A673 (cell line): ENCODE measurements at regions not wholly inside any gene's neighbourhood (a gene's known extent, or its start where the extent isn't known, plus 50 kb on each side); places are given as distances from the start of the nearest gene placed in this dataset.

Experiments
- BruUV-seq: library from RNA; stranded (reverse); fragments of 400-500 nt; replicated peaks from 2 replicates; lab custom pipeline; 2021; lab: Mats Ljungman, UMichigan
- CTCF ChIA-PET: fragments of 300-600 bp; sonication (Branson Sonifier 250); formaldehyde crosslinking; loops from one replicate; lab custom pipeline; 2022; ENCODE audit warnings: antibody characterized with exemption; lab: Charles Lee
- POLR2A ChIA-PET: fragments of 300-600 bp; sonication (Branson Sonifier 250); formaldehyde crosslinking; loops from one replicate; lab custom pipeline; 2022; ENCODE audit warnings: antibody characterized with exemption; ENCODE audit not compliant: low non-redundant PET; lab: Charles Lee
- DNase-seq: peaks from one replicate; pipeline ENCODE4 v3.0.0-alpha.2; 2015; ENCODE audit warnings: low spot score
- H3K27ac ChIP-seq: fragments of 200-600 bp; sonication (generic); 2 replicates; pipeline ENCODE4 v1.5.1; 2016; ENCODE audit warnings: mixed run types, low read depth, mild to moderate bottlenecking, mixed read lengths, antibody characterized with exemption, low read length; ENCODE audit not compliant: poor library complexity, severe bottlenecking
- H3K27me3 ChIP-seq: fragments of 200-600 bp; sonication (generic); replicated peaks from 2 replicates; pipeline ENCODE4 v1.6.1; 2017; ENCODE audit warnings: mixed run types, low read depth, mild to moderate bottlenecking, mixed read lengths, antibody characterized with exemption, low read length; ENCODE audit not compliant: insufficient read depth, poor library complexity
- H3K36me3 ChIP-seq: fragments of 200-600 bp; sonication (generic); 2 replicates; pipeline ENCODE4 v1.6.1; 2016; ENCODE audit warnings: mixed run types, mild to moderate bottlenecking, mixed read lengths, antibody characterized with exemption, low read length; ENCODE audit not compliant: insufficient read depth, poor library complexity, severe bottlenecking
- H3K4me1 ChIP-seq: fragments of 200-600 bp; sonication (generic); 2 replicates; pipeline ENCODE4 v1.6.1; 2017; ENCODE audit warnings: mixed run types, mild to moderate bottlenecking, mixed read lengths, antibody characterized with exemption, low read length; ENCODE audit not compliant: insufficient read depth, poor library complexity, severe bottlenecking
- H3K4me3 ChIP-seq: fragments of 200-600 bp; sonication (generic); 2 replicates; pipeline ENCODE4 v1.5.1; 2016; ENCODE audit warnings: low read depth, mixed run types, mild to moderate bottlenecking, mixed read lengths, low read length; ENCODE audit not compliant: poor library complexity, severe bottlenecking
- H3K9me3 ChIP-seq: fragments of 200-600 bp; sonication (generic); 2 replicates; pipeline ENCODE4 v1.6.1; 2016; ENCODE audit warnings: mixed run types, low read depth, mild to moderate bottlenecking, mixed read lengths, antibody characterized with exemption, low read length; ENCODE audit not compliant: poor library complexity, severe bottlenecking
- CTCF ChIP-seq: fragments of 300-800, 200-600 bp; sonication (generic); conservative IDR thresholded peaks from 2 replicates; pipeline ENCODE4 v1.5.1; 2017; ENCODE audit warnings: low read depth, mild to moderate bottlenecking, antibody characterized with exemption, low read length, moderate library complexity, mixed read lengths
- EZH2 ChIP-seq: fragments of 200-600 bp; sonication (generic); IDR thresholded peaks from 2 replicates; pipeline ENCODE4 v1.6.1; 2017; ENCODE audit warnings: borderline replicate concordance, low read depth, mild to moderate bottlenecking, mixed read lengths, antibody characterized with exemption, low read length; ENCODE audit not compliant: poor library complexity, severe bottlenecking
- intact Hi-C: fragments of 100-400 bp; cut with micrococcal nuclease; formaldehyde crosslinking; loops from one replicate; pipeline ENCODE4 v1.10.0; 2022; ENCODE audit not compliant: unreplicated experiment

GRCh38 chr12:115691123-115691522 lies 586.4 kb downstream of the MED13L start:
- Histone ChIP-seq H3K9me3 (no peaks in the 10 kb centered on the region), H3K4me3 (no peak overlapping the region), H3K27me3 (no peaks in the 10 kb centered on the region), H3K27ac (no peak overlapping the region), H3K4me1 (no peaks in the 10 kb centered on the region), H3K36me3 (no peaks in the 10 kb centered on the region)
- POLR2A ChIA-PET, result no interaction called here
- intact Hi-C loops, result no loop called here
- TF ChIP-seq EZH2, result no peak
- TF ChIP-seq CTCF, result no peak
- CTCF ChIA-PET, result no interaction called here
- BruUV-seq, result no TSS peak
- no peak for DNase-seq

GRCh38 chr12:115687094-115687493 lies 590.4 kb downstream of the MED13L start:
- TF ChIP-seq CTCF (no peak), EZH2 (no peak)
- Histone ChIP-seq H3K4me1 (no peaks in the 10 kb centered on the region), H3K27ac (no peak overlapping the region), H3K36me3 (no peaks in the 10 kb centered on the region), H3K4me3 (no peak overlapping the region), H3K27me3 (no peaks in the 10 kb centered on the region), H3K9me3 (no peaks in the 10 kb centered on the region)
- ChIA-PET POLR2A (no interaction called here), CTCF (no interaction called here)
- BruUV-seq, result no TSS peak
- intact Hi-C loops, result no loop called here
- DNase-seq, result no peak

- Histone ChIP-seq H3K36me3 (no peaks in the 10 kb centered on the region), H3K27ac (no peak overlapping the region), H3K9me3 (no peaks in the 10 kb centered on the region), H3K27me3 (no peaks in the 10 kb centered on the region), H3K4me1 (no peaks in the 10 kb centered on the region), H3K4me3 (no peak overlapping the region)
- no peak for DNase-seq
- POLR2A ChIA-PET, result no interaction called here
- BruUV-seq, result no TSS peak
- CTCF ChIA-PET, result no interaction called here
- TF ChIP-seq CTCF (no peak), EZH2 (no peak)
- intact Hi-C loops, result no loop called here
Measured at GRCh38 chr12:115683240-115683780, 594.2 kb downstream of the MED13L start.
